ENCODE measurements at regions not wholly inside any gene's neighbourhood (a gene's known extent, or its start where the extent isn't known, plus 50 kb on each side); places are given as distances from the start of the nearest gene placed in this dataset.
"Not testable (repeated sequence)": the region's sequence is repeated elsewhere in the genome, so short reads cannot be mapped to it uniquely, and the experiment has no call there.

GRCh38 chr2:4110273-4110672, 406.9 kb downstream of the DCDC2C start:
- Histone ChIP-seq H3K36me3 (ENCODE audit: low read depth) (no peaks in the 10 kb centered on the region), H3K4me3 (no peak overlapping the region), H3K9me3 (peaks cover 49% of the 10 kb centered on the region), H3K4me1 (ENCODE audit: low read depth) (no peaks in the 10 kb centered on the region)
- no peak for ATAC-seq
- no peak for TF ChIP-seq CTCF (IDR thresholded peaks at IDR 0.05)
- intact Hi-C loops (cut with DNase I, micrococcal nuclease) = no loop called here
- no peak for DNase-seq

DNA sequence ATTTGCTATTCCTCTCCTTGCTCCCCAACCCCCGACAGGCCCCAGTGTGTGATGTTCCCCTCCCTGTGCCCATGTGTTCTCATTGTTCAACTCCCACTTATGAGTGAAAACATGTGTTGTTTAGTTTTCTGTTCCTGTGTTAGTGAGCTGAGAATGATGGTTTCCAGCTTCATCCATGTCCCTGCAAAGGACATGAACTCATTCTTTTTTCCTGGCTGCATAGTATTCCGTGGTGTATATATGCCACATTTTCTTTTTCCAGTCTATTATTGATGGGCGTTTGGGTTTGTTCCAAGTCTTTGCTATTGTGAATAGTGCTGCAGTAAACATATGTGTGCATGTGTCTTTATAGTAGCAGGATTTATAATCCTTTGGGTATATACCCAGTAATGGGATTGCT, 412.1 kb downstream of the DCDC2C start:
- H3K4me1 ChIP-seq (ENCODE audit: low read depth); DNase-seq; H3K4me3 ChIP-seq; intact Hi-C loops (cut with DNase I, micrococcal nuclease); H3K36me3 ChIP-seq (ENCODE audit: low read depth); ATAC-seq: not testable (repeated sequence)
- H3K9me3 ChIP-seq = peaks cover 65% of the 10 kb centered on the region

GRCh38 chr2:4122726-4123125, 419.4 kb downstream of the DCDC2C start:
- no peak for DNase-seq
- TF ChIP-seq CTCF (IDR thresholded peaks at IDR 0.05) = no peak
- H3K4me1 ChIP-seq (ENCODE audit: low read depth) = no peaks in the 10 kb centered on the region
- intact Hi-C loops (cut with DNase I, micrococcal nuclease) = no loop called here
- ATAC-seq = no peak
- no peak overlapping the region for H3K4me3 ChIP-seq
- no peaks in the 10 kb centered on the region for H3K36me3 ChIP-seq (ENCODE audit: low read depth)
- peaks cover 46% of the 10 kb centered on the region for H3K9me3 ChIP-seq

DNA sequence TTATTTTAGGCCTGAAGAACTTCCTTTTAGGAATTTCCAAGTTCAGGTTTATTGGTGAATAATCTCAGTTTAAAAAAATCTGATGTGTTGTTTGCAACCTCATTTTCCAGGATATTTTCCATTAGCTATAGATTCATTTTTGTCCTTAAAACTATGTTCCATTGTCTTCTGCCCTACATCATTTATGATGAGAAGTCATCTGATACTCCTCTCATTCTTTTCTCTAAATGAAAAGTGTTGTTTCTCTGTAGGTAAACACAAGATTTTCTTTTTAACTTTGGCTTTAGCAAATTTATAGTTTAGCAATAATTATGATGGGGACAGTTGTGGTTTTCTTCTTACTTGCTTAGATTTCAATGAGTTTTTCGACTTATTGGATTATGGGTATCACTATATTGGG, 427.3 kb downstream of the DCDC2C start:
- H3K9me3 ChIP-seq = peaks cover 81% of the 10 kb centered on the region
- no peak for DNase-seq

DNA sequence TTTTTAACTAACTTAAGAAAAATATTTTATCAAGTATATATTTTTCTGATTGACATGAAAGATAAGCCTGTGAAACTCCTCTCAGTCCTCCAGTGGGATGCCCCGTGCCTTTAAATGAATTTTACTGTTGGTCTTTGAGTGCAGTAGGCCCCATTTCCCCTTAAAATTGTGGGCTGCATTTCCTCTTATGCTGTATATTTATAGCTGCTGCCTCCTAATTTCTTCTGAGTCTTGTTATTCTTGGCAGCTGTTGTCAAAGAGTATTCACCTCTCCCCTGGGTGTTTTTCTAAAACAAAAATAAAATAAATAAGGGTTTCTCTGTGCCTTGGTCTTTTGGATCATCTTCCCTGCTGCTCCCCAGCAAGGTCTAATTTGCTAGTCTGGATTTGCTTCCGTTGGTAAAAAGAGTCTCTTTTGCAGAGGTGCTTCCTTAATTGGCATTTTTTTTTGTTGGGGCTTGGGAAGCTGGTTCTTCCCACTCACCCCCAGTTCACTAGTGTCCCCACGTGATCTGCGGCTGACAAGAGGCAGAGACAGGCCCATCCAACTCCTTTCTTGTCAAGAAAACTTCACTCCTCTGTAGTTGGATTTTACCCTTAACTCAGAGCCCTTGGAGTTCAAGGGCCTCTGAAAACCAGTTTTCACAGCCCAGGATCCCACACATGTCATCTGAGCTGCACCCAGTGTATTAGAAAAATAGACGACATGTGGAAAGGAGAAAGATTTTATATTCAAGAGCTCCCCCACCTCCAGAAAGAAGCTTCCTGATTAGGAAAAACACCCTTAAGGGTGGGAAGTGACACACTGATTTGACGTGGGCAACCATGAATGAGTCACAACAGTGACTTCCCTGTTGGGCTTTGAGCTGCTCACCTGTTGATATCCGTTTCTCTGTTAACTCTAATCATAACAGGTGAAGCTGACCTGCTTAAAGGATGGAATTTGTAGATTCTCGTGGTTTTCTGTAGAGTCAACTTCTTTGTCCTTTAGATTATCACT, 431.5 kb downstream of the DCDC2C start:
- no peak for TF ChIP-seq CTCF (IDR thresholded peaks at IDR 0.05)
- Histone ChIP-seq H3K9me3 (peaks cover 69% of the 10 kb centered on the region), H3K36me3 (ENCODE audit: low read depth) (no peaks in the 10 kb centered on the region), H3K4me1 (ENCODE audit: low read depth) (no peaks in the 10 kb centered on the region), H3K4me3 (no peak overlapping the region)
- DNase-seq = no peak
- ATAC-seq = no peak
- intact Hi-C loops (cut with DNase I, micrococcal nuclease) = no loop called here

More for the DNA sequence above, 427.3 kb downstream of the DCDC2C start:
- intact Hi-C loops (cut with DNase I, micrococcal nuclease) = no loop called here
- ATAC-seq = no peak
- no peaks in the 10 kb centered on the region for H3K36me3 ChIP-seq (ENCODE audit: low read depth)
- no peaks in the 10 kb centered on the region for H3K4me1 ChIP-seq (ENCODE audit: low read depth)
- H3K4me3 ChIP-seq = no peak overlapping the region
- TF ChIP-seq CTCF (IDR thresholded peaks at IDR 0.05) = no peak

- ATAC-seq = no peak
- Histone ChIP-seq H3K4me3 (no peak overlapping the region), H3K4me1 (ENCODE audit: low read depth) (no peaks in the 10 kb centered on the region), H3K9me3 (peaks cover 67% of the 10 kb centered on the region), H3K36me3 (ENCODE audit: low read depth) (no peaks in the 10 kb centered on the region)
- intact Hi-C loops (cut with DNase I, micrococcal nuclease) = no loop called here
- DNase-seq = no peak
- no peak for TF ChIP-seq CTCF (IDR thresholded peaks at IDR 0.05)
Measured at GRCh38 chr2:4135765-4136164, 432.4 kb downstream of the DCDC2C start.
